Ishikawa (cell line): ENCODE measurements at regions not wholly inside any gene's neighbourhood (a gene's known extent, or its start where the extent isn't known, plus 50 kb on each side); places are given as distances from the start of the nearest gene placed in this dataset.

ENCODE experiments used
- CEBPB ChIP-seq: IDR thresholded peaks from 2 replicates; pipeline ENCODE4 v1.6.1; 2012
- CREB1 ChIP-seq: IDR thresholded peaks from 2 replicates; pipeline ENCODE4 v1.6.1; 2012; ENCODE audit warnings: low read depth
- EGR1 ChIP-seq: IDR thresholded peaks from 2 replicates; pipeline ENCODE4 v1.6.1; 2012
- EP300 ChIP-seq: IDR thresholded peaks from 2 replicates; pipeline ENCODE4 v1.6.1; 2012; ENCODE audit warnings: borderline replicate concordance
- FOXM1 ChIP-seq: IDR thresholded peaks from 2 replicates; pipeline ENCODE4 v1.6.1; 2012; ENCODE audit warnings: low read depth, borderline replicate concordance
- MAX ChIP-seq: IDR thresholded peaks from 2 replicates; pipeline ENCODE4 v1.6.1; 2012
- NFIC ChIP-seq: IDR thresholded peaks from 2 replicates; pipeline ENCODE4 v1.6.1; 2012
- RAD21 ChIP-seq: IDR thresholded peaks from 2 replicates; pipeline ENCODE4 v1.6.1; 2012; ENCODE audit warnings: low read depth
- TAF1 ChIP-seq: IDR thresholded peaks from 2 replicates; pipeline ENCODE4 v1.6.1; 2012; ENCODE audit warnings: low read depth, mild to moderate bottlenecking
- TCF12 ChIP-seq: IDR thresholded peaks from 2 replicates; pipeline ENCODE4 v1.6.1; 2012; ENCODE audit warnings: low read depth
- TEAD4 ChIP-seq: IDR thresholded peaks from 2 replicates; pipeline ENCODE4 v1.6.1; 2012
- YY1 ChIP-seq: IDR thresholded peaks from 2 replicates; pipeline ENCODE4 v1.6.1; 2012; ENCODE audit warnings: low read depth
- ZBTB7A ChIP-seq: IDR thresholded peaks from 2 replicates; pipeline ENCODE4 v1.6.1; 2012; ENCODE audit warnings: low read depth
- TF ChIP-seq, protein P1 (sequence below): IDR thresholded peaks from 2 replicates; pipeline ENCODE4 v1.6.1; 2012
- TF ChIP-seq, protein P2 (sequence below): IDR thresholded peaks from 2 replicates; pipeline ENCODE4 v1.6.1; 2012; ENCODE audit warnings: low read depth, mild to moderate bottlenecking

- TF ChIP-seq, protein P1, sequence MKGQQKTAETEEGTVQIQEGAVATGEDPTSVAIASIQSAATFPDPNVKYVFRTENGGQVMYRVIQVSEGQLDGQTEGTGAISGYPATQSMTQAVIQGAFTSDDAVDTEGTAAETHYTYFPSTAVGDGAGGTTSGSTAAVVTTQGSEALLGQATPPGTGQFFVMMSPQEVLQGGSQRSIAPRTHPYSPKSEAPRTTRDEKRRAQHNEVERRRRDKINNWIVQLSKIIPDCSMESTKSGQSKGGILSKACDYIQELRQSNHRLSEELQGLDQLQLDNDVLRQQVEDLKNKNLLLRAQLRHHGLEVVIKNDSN = no peak
- TF ChIP-seq MAX = no peak
- TF ChIP-seq NFIC = no peak
- TF ChIP-seq FOXM1 = no peak
- no peak for TF ChIP-seq TCF12
Measured at GRCh38 chrX:69063486-69063885, 101.8 kb downstream of the PJA1 start.

- TF ChIP-seq YY1 = no peak
- TF ChIP-seq TAF1 = no peak
- TF ChIP-seq FOXM1 = no peak
- no peak for TF ChIP-seq EP300
- TF ChIP-seq, protein P2, sequence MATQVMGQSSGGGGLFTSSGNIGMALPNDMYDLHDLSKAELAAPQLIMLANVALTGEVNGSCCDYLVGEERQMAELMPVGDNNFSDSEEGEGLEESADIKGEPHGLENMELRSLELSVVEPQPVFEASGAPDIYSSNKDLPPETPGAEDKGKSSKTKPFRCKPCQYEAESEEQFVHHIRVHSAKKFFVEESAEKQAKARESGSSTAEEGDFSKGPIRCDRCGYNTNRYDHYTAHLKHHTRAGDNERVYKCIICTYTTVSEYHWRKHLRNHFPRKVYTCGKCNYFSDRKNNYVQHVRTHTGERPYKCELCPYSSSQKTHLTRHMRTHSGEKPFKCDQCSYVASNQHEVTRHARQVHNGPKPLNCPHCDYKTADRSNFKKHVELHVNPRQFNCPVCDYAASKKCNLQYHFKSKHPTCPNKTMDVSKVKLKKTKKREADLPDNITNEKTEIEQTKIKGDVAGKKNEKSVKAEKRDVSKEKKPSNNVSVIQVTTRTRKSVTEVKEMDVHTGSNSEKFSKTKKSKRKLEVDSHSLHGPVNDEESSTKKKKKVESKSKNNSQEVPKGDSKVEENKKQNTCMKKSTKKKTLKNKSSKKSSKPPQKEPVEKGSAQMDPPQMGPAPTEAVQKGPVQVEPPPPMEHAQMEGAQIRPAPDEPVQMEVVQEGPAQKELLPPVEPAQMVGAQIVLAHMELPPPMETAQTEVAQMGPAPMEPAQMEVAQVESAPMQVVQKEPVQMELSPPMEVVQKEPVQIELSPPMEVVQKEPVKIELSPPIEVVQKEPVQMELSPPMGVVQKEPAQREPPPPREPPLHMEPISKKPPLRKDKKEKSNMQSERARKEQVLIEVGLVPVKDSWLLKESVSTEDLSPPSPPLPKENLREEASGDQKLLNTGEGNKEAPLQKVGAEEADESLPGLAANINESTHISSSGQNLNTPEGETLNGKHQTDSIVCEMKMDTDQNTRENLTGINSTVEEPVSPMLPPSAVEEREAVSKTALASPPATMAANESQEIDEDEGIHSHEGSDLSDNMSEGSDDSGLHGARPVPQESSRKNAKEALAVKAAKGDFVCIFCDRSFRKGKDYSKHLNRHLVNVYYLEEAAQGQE = no peak
- TF ChIP-seq RAD21 = no peak
- TF ChIP-seq NFIC = no peak
- no peak for TF ChIP-seq TEAD4
- TF ChIP-seq, protein P1 = no peak
- TF ChIP-seq EGR1 = no peak
- no peak for TF ChIP-seq CREB1
- TF ChIP-seq CEBPB = no peak
- no peak for TF ChIP-seq ZBTB7A
- no peak for TF ChIP-seq MAX
- no peak for TF ChIP-seq TCF12
Measured at GRCh38 chrX:69062493-69062892, 102.8 kb downstream of the PJA1 start.

DNA sequence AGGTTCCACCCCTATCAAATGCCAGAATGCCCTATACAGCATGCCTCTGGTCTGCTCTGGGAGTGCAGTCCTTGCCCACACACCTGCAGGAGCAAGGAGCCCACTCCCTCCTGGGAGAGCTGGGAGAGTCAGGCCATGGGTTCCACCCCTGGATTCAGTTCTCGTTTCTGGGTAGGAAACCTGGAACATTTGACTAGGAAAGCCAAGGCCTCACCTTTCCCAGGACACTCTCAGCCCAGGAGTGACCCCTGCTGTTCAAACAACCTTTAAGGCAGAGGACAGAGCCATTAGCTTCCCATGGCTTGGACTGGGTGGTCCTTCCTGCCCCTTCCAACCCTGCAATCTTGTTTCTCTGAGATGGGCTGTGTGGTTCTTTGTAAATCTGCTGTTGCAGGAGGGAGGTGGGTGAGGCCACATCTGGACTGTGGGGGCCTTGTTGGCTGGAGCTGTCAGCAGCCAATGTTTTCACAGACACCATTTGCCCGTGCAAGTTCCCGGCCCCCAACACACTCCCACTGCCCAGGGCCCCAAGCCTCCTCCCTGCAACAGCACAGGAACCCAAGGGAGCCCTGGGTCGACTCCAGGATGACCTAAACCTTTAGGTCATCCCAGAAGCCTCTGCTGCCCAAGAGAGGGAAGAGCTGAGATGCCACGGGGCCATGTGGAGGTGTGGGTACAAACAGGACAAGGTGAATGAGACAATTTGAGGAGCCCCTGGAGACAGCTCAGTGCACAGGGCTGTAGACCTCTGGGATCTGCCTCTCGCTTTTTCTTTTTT lies 104.4 kb downstream of the PJA1 start:
- TF ChIP-seq TEAD4 = no peak
- TF ChIP-seq TAF1 = no peak
- TF ChIP-seq TCF12 = no peak
- TF ChIP-seq YY1 = no peak
- TF ChIP-seq RAD21 = peak; percentile 54

DNA sequence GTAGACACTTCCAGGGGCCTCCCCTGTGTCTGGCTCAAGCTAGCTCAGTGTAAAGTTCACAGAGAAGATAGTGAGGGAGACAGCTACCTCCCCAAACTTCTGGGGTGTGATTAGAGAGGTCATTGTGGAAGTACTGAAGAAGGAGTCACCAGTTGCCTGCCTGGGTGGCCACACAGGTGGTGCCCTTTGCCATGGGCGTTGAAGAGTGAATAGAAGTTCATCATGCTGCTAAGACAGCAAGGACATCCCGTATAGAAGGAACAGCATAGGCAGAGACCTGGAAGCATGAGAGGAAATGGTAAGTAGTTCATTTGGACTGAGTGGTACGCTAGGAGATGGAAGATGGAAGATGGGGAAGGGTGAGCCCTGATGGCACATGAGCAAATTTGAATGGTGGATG lies 110.1 kb downstream of the PJA1 start:
- TF ChIP-seq CEBPB = no peak
- no peak for TF ChIP-seq YY1
- no peak for TF ChIP-seq FOXM1
- TF ChIP-seq MAX = no peak
- no peak for TF ChIP-seq TEAD4
- TF ChIP-seq, protein P2 = no peak
- TF ChIP-seq, protein P1 = no peak
- TF ChIP-seq CREB1 = no peak
- TF ChIP-seq TCF12 = no peak
- TF ChIP-seq TAF1 = no peak
- TF ChIP-seq EP300 = no peak
- no peak for TF ChIP-seq RAD21
- no peak for TF ChIP-seq ZBTB7A
- no peak for TF ChIP-seq EGR1
- TF ChIP-seq NFIC = no peak

GRCh38 chrX:69051901-69052300 lies 113.4 kb downstream of the PJA1 start:
- no peak for TF ChIP-seq RAD21
- TF ChIP-seq ZBTB7A = no peak
- TF ChIP-seq, protein P1 = no peak
- TF ChIP-seq CREB1 = no peak
- TF ChIP-seq FOXM1 = no peak
- TF ChIP-seq NFIC = no peak
- no peak for TF ChIP-seq TEAD4
- TF ChIP-seq MAX = no peak
- TF ChIP-seq YY1 = no peak
- TF ChIP-seq, protein P2 = no peak
- TF ChIP-seq CEBPB = no peak
- no peak for TF ChIP-seq TAF1
- TF ChIP-seq EP300 = no peak
- no peak for TF ChIP-seq TCF12
- TF ChIP-seq EGR1 = no peak
